BLaER1 treated with 17β-estradiol and CSF1 and Interleukin-3, amounts not matched to agents 10 nM and 100 nM (cell line): ENCODE measurements at regions not wholly inside any gene's neighbourhood (a gene's known extent, or its start where the extent isn't known, plus 50 kb on each side); places are given as distances from the start of the nearest gene placed in this dataset.

Source experiments
- H3K27ac ChIP-seq, 11 experiments: shearing (Covaris generic); formaldehyde crosslinking; 2 replicates each; pipeline ENCODE4 v1.8.1; 2022
- H3K27me3 ChIP-seq, 11 experiments: shearing (Covaris generic); formaldehyde crosslinking; 2 replicates each; pipeline ENCODE4 v1.8.1; 2022
- H3K36me3 ChIP-seq, 11 experiments: shearing (Covaris generic); formaldehyde crosslinking; 2 replicates each; pipeline ENCODE4 v1.8.1; 2022
- H3K4me1 ChIP-seq, 10 experiments: shearing (Covaris generic); formaldehyde crosslinking; 2 replicates each; pipeline ENCODE4 v1.8.1; 2022
- H3K4me2 ChIP-seq, 11 experiments: shearing (Covaris generic); formaldehyde crosslinking; 2 replicates each; pipeline ENCODE4 v1.8.1; 2022
- H3K4me3 ChIP-seq, 10 experiments: shearing (Covaris generic); formaldehyde crosslinking; 2 replicates each; pipeline ENCODE4 v1.8.1; 2022
- H3K9ac ChIP-seq, 11 experiments: shearing (Covaris generic); formaldehyde crosslinking; 2 replicates each; pipeline ENCODE4 v1.8.1; 2022
- H3K9me3 ChIP-seq, 11 experiments: shearing (Covaris generic); formaldehyde crosslinking; replicated peaks in 1 of 11; 2 replicates each; pipeline ENCODE4 v1.8.1; 2022
- H4K20me1 ChIP-seq, 11 experiments: shearing (Covaris generic); formaldehyde crosslinking; 2 replicates each; pipeline ENCODE4 v1.8.1; 2022
- Cebpa-rat ChIP-seq, 11 experiments: shearing (Covaris generic); IDR thresholded peaks; 2 replicates each; pipeline ENCODE4 v1.8.1; 2022

- Histone ChIP-seq H3K9me3 (no peaks in the 10 kb centered on the region; a peak in 1 of 22 replicates), H3K36me3 (no peaks in the 10 kb centered on the region), H4K20me1 (no peaks in the 10 kb centered on the region; a peak in 1 of 22 replicates), H3K4me1 (no peaks in the 10 kb centered on the region), H3K4me2 (no peak overlapping the region), H3K9ac (no peak overlapping the region), H3K4me3 (no peak overlapping the region), H3K27me3 (no peaks in the 10 kb centered on the region), H3K27ac (no peak overlapping the region)
- TF ChIP-seq Cebpa-rat (IDR thresholded peaks at IDR 0.05) = no peak
Measured at GRCh38 chr18:78601923-78602322, 377.7 kb upstream of the SALL3 start.

DNA sequence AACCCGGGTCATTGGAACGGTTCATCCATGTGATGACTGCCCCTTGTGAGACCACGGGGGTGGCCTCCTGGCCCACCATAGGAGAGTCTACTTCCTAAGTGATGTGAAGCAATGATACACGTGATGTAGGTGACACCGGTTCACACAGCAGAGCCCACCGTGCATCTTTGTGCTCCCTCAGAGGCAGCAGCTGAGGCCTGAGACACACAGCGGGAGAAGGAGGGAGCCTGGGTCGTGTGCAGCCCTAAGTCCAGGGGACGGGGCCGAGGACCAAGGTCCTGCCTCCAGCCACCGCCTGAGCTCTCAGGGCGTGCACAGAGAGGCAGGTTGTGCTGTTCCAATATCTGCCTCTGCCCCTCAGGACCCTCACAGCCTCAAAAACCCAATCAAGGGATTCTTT, 377.2 kb upstream of the SALL3 start:
- TF ChIP-seq Cebpa-rat (IDR thresholded peaks at IDR 0.05) = no peak
- no peaks in the 10 kb centered on the region; a peak in 1 of 22 replicates for H3K9me3 ChIP-seq

DNA sequence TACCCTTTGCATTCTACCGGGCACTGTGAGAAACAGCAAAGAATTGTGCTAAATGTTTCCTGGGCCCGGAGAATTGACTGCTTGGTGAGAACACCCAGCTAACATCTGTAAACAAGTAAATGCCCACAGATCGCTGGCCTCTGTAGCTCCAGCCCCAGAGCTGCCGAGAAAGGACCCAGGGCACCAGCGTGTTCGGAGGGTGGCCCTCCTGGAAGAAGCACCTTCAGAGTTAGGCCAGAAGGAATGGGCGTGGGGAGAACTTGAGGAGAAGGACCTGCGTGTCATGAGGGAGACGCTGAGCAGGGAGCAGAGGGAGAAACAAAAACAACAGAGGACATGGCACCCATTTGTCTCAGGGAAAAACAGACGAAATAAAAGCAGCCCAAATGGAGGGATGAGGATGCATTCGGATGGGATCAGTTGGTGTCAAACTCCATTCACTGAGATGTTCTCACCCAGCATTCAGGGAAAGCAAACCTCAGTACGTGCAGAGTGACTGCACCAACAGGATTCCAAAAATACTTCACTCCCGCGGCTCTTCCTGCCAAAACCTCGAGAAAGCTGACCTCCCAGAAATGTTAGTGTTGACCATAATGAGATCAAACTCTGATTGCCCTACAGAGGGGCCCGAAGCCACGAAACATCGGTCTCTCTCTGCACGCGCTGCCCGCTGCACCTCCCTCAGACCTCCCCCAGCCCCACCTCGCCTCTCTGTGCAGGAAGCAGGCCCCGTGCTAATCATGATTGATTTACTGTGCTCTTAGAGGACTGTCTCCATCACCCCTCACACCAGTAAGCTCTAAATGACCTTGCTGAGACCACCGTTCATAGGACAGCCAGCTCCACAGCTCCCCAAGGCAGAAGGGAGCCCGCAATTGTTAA, 376.3 kb upstream of the SALL3 start:
- Histone ChIP-seq H3K4me3 (no peak overlapping the region), H3K9ac (no peak overlapping the region), H3K27me3 (no peaks in the 10 kb centered on the region), H3K4me1 (no peaks in the 10 kb centered on the region), H3K36me3 (no peaks in the 10 kb centered on the region), H3K27ac (no peak overlapping the region), H3K9me3 (no peaks in the 10 kb centered on the region; a peak in 1 of 22 replicates), H4K20me1 (no peaks in the 10 kb centered on the region; a peak in 1 of 22 replicates), H3K4me2 (no peak overlapping the region)
- TF ChIP-seq Cebpa-rat (IDR thresholded peaks at IDR 0.05) = no peak

More for the DNA sequence above, 377.2 kb upstream of the SALL3 start:
- no peaks in the 10 kb centered on the region for H3K27me3 ChIP-seq
- H3K4me1 ChIP-seq = no peaks in the 10 kb centered on the region
- no peaks in the 10 kb centered on the region; a peak in 1 of 22 replicates for H4K20me1 ChIP-seq
- H3K9ac ChIP-seq = no peak overlapping the region
- H3K36me3 ChIP-seq = no peaks in the 10 kb centered on the region
- no peak overlapping the region for H3K4me2 ChIP-seq
- no peak overlapping the region for H3K4me3 ChIP-seq
- H3K27ac ChIP-seq = no peak overlapping the region

- H3K9ac ChIP-seq = no peak overlapping the region
- no peaks in the 10 kb centered on the region for H3K9me3 ChIP-seq
- no peaks in the 10 kb centered on the region for H3K36me3 ChIP-seq
Measured at GRCh38 chr18:78605255-78605654, 374.4 kb upstream of the SALL3 start.

DNA sequence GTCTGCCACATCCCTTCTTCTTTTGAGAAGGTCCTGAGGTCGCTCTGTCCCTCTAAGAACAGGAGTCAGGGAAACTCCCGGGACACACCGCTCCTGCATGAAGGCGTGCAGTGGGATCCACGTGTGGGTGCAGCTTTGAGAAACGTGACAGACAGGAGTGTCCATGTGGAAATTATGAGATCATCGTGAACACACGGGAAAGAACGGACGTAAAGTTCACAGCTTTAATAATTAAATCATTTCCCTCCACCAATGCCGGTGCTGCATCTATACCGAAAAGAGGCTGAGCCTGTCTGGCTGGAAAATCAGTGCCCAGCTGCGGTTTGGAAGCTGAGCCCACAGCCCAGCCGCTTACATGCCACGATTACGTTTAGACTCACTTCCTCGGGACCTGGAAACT, 372.4 kb upstream of the SALL3 start:
- no peaks in the 10 kb centered on the region for H3K27me3 ChIP-seq

More at GRCh38 chr18:78605255-78605654, 374.4 kb upstream of the SALL3 start:
- Histone ChIP-seq H3K4me3 (no peak overlapping the region), H3K4me2 (no peak overlapping the region), H3K27me3 (no peaks in the 10 kb centered on the region), H3K4me1 (no peaks in the 10 kb centered on the region), H3K27ac (no peak overlapping the region), H4K20me1 (no peaks in the 10 kb centered on the region; a peak in 1 of 22 replicates)
- TF ChIP-seq Cebpa-rat (IDR thresholded peaks at IDR 0.05) = no peak

DNA sequence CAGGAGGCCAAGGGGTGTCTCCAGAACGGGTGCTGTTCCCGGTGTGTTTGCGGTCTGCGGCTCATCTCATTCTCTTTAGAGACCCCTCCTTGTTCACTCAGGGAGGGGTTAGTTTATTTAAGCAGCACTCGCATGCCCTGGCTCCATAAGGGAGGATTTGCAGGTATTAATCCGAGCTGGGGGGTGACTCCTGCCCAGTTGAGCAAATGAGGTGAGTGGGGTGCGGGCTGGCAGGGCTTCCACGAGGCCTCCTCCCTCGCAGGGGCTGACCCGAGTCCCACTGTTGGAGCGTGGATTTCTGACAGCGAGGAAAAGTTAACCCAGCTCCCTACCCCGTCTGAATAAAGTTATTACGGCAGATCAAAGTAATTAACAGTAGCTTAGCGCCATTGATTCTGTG, 371.8 kb upstream of the SALL3 start:
- H3K27me3 ChIP-seq = no peaks in the 10 kb centered on the region
- no peak overlapping the region for H3K4me3 ChIP-seq
- TF ChIP-seq Cebpa-rat (IDR thresholded peaks at IDR 0.05) = no peak
- H3K4me1 ChIP-seq = peaks cover 0 to 5% (median 0%) of the 10 kb centered on the region in 10 experiments; a peak in 2 of 20 replicates
- H3K27ac ChIP-seq = no peak overlapping the region
- H3K9ac ChIP-seq = no peak overlapping the region
- H3K9me3 ChIP-seq = no peaks in the 10 kb centered on the region
- no peaks in the 10 kb centered on the region for H3K36me3 ChIP-seq
- H3K4me2 ChIP-seq = no peak overlapping the region
- no peaks in the 10 kb centered on the region for H4K20me1 ChIP-seq

More for the DNA sequence above, 372.4 kb upstream of the SALL3 start:
- no peak overlapping the region for H3K9ac ChIP-seq
- no peak for TF ChIP-seq Cebpa-rat (IDR thresholded peaks at IDR 0.05)
- peaks cover 0 to 5% (median 0%) of the 10 kb centered on the region in 10 experiments; a peak in 2 of 20 replicates for H3K4me1 ChIP-seq
- H3K4me2 ChIP-seq = no peak overlapping the region
- no peaks in the 10 kb centered on the region for H3K9me3 ChIP-seq
- H3K27ac ChIP-seq = no peak overlapping the region
- no peak overlapping the region for H3K4me3 ChIP-seq
- no peaks in the 10 kb centered on the region for H4K20me1 ChIP-seq
- H3K36me3 ChIP-seq = no peaks in the 10 kb centered on the region

- Histone ChIP-seq H3K4me3 (no peak overlapping the region), H3K4me1 (peaks cover 0 to 5% (median 0%) of the 10 kb centered on the region in 10 experiments; a peak in 2 of 20 replicates), H3K4me2 (no peak overlapping the region), H3K27me3 (no peaks in the 10 kb centered on the region), H4K20me1 (no peaks in the 10 kb centered on the region), H3K9me3 (0 out of 22 replicates have a peak, but pooled peaks cover 0 to under 1% (median 0%) of the 10 kb centered on the region in 11 experiments), H3K27ac (no peak overlapping the region), H3K9ac (no peak overlapping the region), H3K36me3 (no peaks in the 10 kb centered on the region)
- no peak for TF ChIP-seq Cebpa-rat (IDR thresholded peaks at IDR 0.05)
Measured at GRCh38 chr18:78610179-78610578, 369.4 kb upstream of the SALL3 start.

GRCh38 chr18:78611201-78611800, 368.3 kb upstream of the SALL3 start:
- Histone ChIP-seq H3K27ac (no peak overlapping the region), H3K4me2 (no peak overlapping the region), H3K4me3 (no peak overlapping the region), H3K27me3 (no peaks in the 10 kb centered on the region), H4K20me1 (no peaks in the 10 kb centered on the region), H3K4me1 (peaks cover 0 to 5% (median 0%) of the 10 kb centered on the region in 10 experiments; a peak in 2 of 20 replicates), H3K9ac (no peak overlapping the region), H3K9me3 (peaks cover under 1 to 12% (median 2%) of the 10 kb centered on the region in 11 experiments; a peak in 17 of 22 replicates), H3K36me3 (no peaks in the 10 kb centered on the region)
- TF ChIP-seq Cebpa-rat (IDR thresholded peaks at IDR 0.05) = no peak

DNA sequence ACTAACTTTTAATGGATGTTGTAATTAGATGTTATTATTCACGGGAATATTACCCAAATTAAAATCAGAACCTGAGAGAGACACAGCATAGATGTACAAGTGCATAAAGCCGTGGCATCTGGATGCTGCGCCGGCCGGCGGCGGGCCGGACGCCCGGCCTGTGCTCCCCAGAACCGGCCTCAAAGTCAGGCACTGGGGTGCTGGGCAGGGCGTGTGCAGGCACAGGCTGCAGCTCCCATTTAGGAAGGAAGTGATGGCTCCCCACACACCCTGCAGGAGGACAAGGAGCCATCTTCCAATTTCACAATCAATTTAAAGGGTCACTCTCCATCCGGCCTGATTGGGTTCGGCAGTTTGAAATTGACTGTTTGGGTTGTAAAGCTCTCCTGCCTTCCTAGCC, 367.7 kb upstream of the SALL3 start:
- Histone ChIP-seq H3K9ac (no peak overlapping the region), H3K36me3 (no peaks in the 10 kb centered on the region), H4K20me1 (no peaks in the 10 kb centered on the region), H3K9me3 (peaks cover 6 to 17% (median 8%) of the 10 kb centered on the region in 11 experiments; a peak in 20 of 22 replicates), H3K4me2 (no peak overlapping the region), H3K27me3 (no peaks in the 10 kb centered on the region), H3K27ac (no peak overlapping the region), H3K4me3 (no peak overlapping the region), H3K4me1 (peaks cover 0 to 5% (median 0%) of the 10 kb centered on the region in 10 experiments; a peak in 2 of 20 replicates)
- no peak for TF ChIP-seq Cebpa-rat (IDR thresholded peaks at IDR 0.05)
